ENCODE measurements at regions not wholly inside any gene's neighbourhood (a gene's known extent, or its start where the extent isn't known, plus 50 kb on each side); places are given as distances from the start of the nearest gene placed in this dataset.

- H3K4me3 ChIP-seq (ENCODE audit: control insufficient read depth, low read depth, low read length), result no peak overlapping the region
- TF ChIP-seq, protein P1, sequence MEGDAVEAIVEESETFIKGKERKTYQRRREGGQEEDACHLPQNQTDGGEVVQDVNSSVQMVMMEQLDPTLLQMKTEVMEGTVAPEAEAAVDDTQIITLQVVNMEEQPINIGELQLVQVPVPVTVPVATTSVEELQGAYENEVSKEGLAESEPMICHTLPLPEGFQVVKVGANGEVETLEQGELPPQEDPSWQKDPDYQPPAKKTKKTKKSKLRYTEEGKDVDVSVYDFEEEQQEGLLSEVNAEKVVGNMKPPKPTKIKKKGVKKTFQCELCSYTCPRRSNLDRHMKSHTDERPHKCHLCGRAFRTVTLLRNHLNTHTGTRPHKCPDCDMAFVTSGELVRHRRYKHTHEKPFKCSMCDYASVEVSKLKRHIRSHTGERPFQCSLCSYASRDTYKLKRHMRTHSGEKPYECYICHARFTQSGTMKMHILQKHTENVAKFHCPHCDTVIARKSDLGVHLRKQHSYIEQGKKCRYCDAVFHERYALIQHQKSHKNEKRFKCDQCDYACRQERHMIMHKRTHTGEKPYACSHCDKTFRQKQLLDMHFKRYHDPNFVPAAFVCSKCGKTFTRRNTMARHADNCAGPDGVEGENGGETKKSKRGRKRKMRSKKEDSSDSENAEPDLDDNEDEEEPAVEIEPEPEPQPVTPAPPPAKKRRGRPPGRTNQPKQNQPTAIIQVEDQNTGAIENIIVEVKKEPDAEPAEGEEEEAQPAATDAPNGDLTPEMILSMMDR (IDR thresholded peaks at IDR 0.05; ENCODE audit: control insufficient read depth, insufficient read depth, low read depth, low read length, missing control alignments), result no peak
- DNase-seq (ENCODE audit: low read depth), result no peak
Observed at GRCh38 chr12:97951239-97951638, 488.6 kb downstream of the RMST start.

DNA sequence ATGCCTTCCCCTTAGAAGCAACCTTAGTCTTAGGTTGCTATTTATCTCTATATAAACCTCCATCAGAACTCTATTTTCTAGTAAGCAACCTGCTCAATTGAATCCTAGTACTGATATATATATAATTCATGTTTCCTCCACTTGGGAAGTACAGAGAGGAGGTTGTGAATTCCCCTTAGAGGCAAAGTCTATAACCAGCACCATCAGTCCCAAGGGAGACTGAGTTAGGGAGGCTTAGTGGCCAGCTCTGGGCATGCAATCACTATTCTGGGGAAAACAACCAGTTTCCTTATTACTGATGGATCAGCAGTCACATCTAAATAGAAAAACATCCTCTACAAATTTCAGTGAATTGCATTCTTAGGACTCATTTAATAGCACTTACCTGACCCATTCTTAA, 489.1 kb downstream of the RMST start:
- TF ChIP-seq, protein P1 (IDR thresholded peaks at IDR 0.05; ENCODE audit: control insufficient read depth, insufficient read depth, low read depth, low read length, missing control alignments), result no peak
- H3K4me3 ChIP-seq (ENCODE audit: control insufficient read depth, low read depth, low read length), result no peak overlapping the region
- no peak for DNase-seq (ENCODE audit: low read depth)

GRCh38 chr12:97957109-97957508, 494.5 kb downstream of the RMST start:
- TF ChIP-seq, protein P1 (IDR thresholded peaks at IDR 0.05; ENCODE audit: control insufficient read depth, insufficient read depth, low read depth, low read length, missing control alignments), result no peak
- no peak for DNase-seq (ENCODE audit: low read depth)
- no peak overlapping the region for H3K4me3 ChIP-seq (ENCODE audit: control insufficient read depth, low read depth, low read length)

- no peak for DNase-seq (ENCODE audit: low read depth)
- TF ChIP-seq, protein P1 (IDR thresholded peaks at IDR 0.05; ENCODE audit: control insufficient read depth, insufficient read depth, low read depth, low read length, missing control alignments), result no peak
- H3K4me3 ChIP-seq (ENCODE audit: control insufficient read depth, low read depth, low read length), result no peak overlapping the region
Observed at GRCh38 chr12:97960225-97960624, 497.6 kb downstream of the RMST start.

DNA sequence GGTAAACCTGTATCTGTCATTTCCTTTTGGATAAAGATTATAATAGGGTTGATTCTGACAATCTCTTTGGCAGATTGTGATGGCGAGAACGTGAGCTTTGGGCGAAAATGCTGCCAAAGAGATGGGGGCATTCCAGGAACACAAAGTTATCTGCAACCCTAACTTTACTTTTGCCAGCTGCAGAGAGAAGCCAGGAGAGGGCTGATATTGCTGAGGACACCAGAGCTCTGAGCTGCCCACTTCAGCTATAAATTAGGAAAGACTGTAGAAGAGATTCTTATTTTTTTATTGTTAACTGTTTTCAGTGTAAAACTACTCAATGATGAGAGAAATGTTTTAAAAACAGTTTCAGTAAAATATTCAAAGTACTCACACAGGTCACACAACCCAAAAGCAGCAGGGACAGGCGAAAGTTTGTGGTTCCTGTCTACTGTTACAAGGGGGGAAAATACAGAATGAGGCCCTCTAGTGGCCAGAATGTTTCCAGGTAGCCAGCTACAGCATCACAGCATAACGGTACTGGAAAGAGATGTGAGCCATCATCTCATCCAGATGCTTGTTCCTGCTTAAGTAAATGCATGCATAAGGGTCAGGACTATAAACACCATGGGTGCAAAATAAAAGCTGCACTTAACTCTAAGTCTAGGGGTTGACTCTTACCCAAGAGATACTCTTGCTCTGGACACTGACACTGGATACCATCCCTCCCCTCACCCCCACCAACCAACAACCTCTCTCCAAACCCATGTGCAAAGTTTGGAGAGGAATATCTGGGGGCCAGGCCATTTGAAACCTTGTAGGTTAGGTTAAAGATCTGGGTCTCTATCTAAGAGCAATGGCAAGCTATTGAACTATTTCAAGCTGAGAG, 498.4 kb downstream of the RMST start:
- H3K4me3 ChIP-seq (ENCODE audit: control insufficient read depth, low read depth, low read length), result no peak overlapping the region
- DNase-seq (ENCODE audit: low read depth), result no peak
- TF ChIP-seq, protein P1 (IDR thresholded peaks at IDR 0.05; ENCODE audit: control insufficient read depth, insufficient read depth, low read depth, low read length, missing control alignments), result no peak

DNA sequence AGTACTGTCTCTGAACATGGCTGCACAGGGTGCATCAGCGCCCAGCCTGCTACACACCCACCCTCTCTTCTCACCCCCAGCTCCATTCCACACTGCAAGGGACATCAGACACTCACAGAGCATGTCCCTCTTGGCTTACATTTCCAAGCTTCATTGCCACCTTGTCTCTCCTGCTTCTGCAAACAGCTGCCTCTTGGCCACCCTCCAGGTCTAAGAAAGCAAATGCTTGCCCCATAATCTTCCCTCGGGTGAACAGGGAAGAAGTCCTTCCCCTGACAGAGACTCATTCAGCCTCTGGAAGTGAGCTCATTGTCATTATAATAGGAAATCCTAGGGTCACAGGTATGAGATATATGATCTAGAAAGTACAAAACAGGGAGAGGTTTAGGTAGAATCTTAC, 505.2 kb downstream of the RMST start:
- no peak overlapping the region for H3K4me3 ChIP-seq (ENCODE audit: control insufficient read depth, low read depth, low read length)
- TF ChIP-seq, protein P1 (IDR thresholded peaks at IDR 0.05; ENCODE audit: control insufficient read depth, insufficient read depth, low read depth, low read length, missing control alignments), result no peak
- DNase-seq (ENCODE audit: low read depth), result no peak
